Posterior cingulate gyrus (tissue), 11 donors: ENCODE measurements at regions not wholly inside any gene's neighbourhood (a gene's known extent, or its start where the extent isn't known, plus 50 kb on each side); places are given as distances from the start of the nearest gene placed in this dataset.
"Not testable (repeated sequence)": the region's sequence is repeated elsewhere in the genome, so short reads cannot be mapped to it uniquely, and the experiment has no call there.

Source experiments
- DNase-seq, 10 donors: peaks; one replicate each; pipeline versions ENCODE4 v3.0.0 to v3.0.0-alpha.2; 2020 to 2021; ENCODE audit warnings: mixed read lengths in 3 of 10
- intact Hi-C: fragments of 100-400 bp; cut with DNase I; formaldehyde crosslinking; loops from one replicate; pipeline ENCODE4 v1.15.1; 2023

- intact Hi-C loops: no loop called here
- no peak for DNase-seq
Measured at GRCh38 chr1:55519937-55520683, 304.9 kb upstream of the USP24 start.

- DNase-seq: no peak
- intact Hi-C loops: no loop called here
Measured at GRCh38 chr1:55519276-55519675, 304.1 kb upstream of the USP24 start.

DNA sequence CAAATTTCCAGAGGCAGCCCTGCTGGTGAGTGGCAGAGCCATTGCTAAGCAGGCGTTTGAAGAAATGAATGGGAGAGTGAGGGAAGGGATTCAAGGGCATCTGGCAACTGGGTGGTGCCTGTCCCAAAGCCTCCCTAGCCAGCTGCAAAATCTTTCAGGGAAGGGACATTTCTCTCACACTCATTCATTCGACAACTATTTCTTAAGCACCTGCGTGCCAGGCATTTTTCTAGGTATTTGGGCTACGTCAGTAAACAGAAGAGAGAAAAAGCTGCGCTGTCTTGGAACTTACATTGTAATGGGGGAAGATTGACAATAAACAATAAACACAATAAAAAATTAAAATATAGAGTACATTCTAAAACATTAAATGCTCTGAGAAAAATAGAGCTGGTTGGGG, 301.9 kb upstream of the USP24 start:
- intact Hi-C loops: no loop called here
- no peak for DNase-seq

- intact Hi-C loops, DNase-seq: not testable (repeated sequence)
Measured at GRCh38 chr1:55514571-55514970, 299.4 kb upstream of the USP24 start.

DNA sequence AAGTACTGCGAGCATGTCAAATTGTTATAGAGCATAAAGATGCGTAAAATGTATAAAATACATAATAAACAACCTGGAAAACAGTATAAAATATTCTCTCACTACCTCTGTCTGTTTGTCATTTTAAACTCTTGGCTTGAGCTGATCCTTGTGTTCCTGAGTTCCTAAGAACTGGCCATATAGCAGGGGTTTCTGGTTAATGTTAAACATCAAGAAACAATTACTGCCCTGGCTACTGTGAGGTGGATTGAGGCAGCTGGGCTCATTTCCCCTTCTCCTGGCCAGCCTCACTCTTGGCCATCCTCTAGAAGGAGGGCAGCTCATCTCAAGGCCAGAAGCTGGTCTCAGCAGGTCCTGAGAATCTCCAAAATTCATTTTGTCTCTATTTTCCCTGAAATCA, 297.3 kb upstream of the USP24 start:
- no peak for DNase-seq
- intact Hi-C loops: no loop called here

GRCh38 chr1:55507578-55507931, 292.4 kb upstream of the USP24 start:
- intact Hi-C loops: no loop called here
- DNase-seq: no peak

DNA sequence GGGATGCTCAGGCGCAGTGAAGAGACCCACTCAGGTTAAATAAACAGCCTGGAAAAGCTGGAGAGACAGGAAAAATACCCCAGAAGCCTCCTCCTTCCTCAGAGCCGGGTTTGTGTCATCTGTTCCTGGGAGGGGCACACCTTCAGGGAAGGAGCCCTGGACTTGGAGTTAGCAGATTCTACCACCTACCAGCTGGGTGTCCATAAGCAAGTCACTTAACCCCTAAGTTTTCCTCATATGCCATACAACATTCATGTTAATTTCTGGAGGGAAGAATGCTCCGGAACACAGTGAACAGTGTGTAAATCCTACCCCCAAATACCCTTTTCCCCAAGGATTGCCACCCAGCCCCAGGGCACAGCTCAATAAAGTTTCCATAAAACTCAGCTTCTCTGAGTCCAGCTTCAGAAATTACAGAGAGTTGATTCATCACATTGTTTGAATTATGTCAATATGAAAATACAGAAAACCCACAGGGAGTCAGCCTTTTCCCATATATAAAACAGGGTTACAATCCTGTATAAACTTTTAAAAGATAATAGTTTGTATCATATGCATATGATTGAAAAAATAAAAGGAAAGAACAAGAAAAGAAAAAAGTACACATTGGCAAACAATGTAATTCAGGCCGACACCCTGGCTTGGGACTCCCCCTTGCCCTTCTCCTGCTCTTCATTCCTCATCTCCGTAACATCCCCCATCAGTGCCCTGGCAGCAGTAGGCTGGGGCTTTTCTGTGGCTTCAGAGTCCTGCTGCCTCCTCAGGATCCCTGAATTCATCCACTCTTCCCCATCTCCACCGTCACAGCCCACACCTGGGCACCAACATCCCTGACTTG, 291.8 kb upstream of the USP24 start:
- DNase-seq: no peak

DNA sequence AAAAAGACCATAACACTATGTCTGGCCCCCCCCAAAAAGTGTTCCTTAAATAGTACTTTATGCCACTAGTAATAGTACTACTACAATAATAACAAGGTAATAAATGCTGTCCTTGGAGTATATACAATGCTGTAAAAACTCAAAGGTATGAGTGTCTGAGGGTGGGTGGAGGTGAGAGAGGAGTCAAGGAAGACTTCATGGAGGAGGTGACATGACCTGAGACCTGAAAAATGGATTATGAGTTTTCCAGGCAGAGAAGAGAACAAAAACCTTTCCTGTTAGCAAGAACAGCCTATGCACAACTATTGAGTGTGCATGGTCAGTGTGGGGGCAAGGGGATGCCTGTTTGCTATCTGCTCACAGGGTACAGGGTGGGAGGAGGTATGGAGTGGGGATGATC, 290.2 kb upstream of the USP24 start:
- intact Hi-C loops: no loop called here
- DNase-seq: no peak

More for the DNA sequence above, 291.8 kb upstream of the USP24 start:
- intact Hi-C loops: no loop called here

GRCh38 chr1:55504306-55504731, 289.2 kb upstream of the USP24 start:
- intact Hi-C loops: no loop called here
- no peak for DNase-seq

- no peak for DNase-seq
- intact Hi-C loops: no loop called here
Measured at GRCh38 chr1:55503663-55504305, 288.6 kb upstream of the USP24 start.

- no peak for DNase-seq
- intact Hi-C loops: no loop called here
Measured at GRCh38 chr1:55500601-55501000, 285.4 kb upstream of the USP24 start.

DNA sequence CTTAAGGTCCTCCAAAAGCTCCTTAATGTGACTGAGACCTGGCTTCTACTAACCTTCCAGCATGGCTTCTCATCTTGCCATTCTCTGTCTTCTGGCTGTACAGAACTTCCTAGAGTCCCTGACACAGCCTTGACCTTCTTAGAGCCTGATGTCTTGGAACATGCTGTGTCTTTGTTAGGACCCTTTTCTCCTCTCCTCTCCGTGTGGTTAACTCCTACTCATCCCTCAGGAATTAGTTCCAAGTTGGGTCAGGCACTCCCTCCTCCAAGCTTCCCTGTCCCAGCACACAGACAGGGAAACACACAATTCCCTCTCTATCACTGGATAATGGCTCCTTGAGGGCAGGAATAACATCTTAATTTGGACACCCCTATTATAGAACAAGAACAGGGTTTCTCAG, 275.4 kb upstream of the USP24 start:
- no peak for DNase-seq
- intact Hi-C loops: no loop called here

DNA sequence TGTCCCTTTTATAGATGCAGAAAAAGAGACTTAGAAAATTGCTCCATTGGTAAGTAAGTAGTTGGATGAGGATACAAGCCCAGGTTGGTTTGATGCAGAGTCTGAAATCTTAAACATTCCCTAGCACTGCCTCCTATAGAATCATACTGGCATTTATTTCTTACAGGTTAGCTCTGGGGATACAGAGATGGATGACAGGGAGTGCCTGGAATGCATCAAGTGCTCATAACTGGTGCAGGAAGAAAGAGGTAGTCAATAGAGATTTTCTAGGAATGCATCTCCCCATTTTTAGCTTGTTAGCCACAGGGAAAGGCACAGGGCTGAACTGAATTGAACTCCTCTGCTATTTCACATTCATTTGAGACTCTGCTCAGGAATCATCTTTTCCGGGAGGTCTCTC, 269.0 kb upstream of the USP24 start:
- DNase-seq: no peak
- intact Hi-C loops: no loop called here

GRCh38 chr1:55483523-55483922, 268.4 kb upstream of the USP24 start:
- no peak for DNase-seq
- intact Hi-C loops: no loop called here

DNA sequence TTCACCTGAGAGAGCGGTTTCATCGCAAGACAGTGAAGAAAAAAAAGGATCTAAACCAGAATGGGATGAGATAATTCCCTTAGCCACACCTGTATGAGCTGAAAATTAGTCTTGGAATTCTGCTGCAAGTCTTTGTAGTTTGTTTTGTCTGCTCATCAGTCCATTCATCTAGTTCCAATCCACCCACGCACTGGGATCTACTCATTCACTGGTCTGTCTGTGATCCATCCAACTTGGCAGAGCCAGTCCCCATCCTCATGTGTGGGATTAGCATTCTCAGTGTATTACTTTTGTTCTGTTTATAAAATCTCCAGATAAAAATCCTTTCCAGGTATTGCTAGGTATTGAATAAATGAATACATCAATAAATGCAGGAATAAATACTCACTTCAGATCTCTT, 266.5 kb upstream of the USP24 start:
- intact Hi-C loops: no loop called here
- no peak for DNase-seq

- intact Hi-C loops: no loop called here
- no peak for DNase-seq
Measured at GRCh38 chr1:55480029-55480795, 265.0 kb upstream of the USP24 start.

- DNase-seq: no peak
- intact Hi-C loops: loop anchor here (10.0 kb wide), 1 partner anchor 1106 kb away; no protein-coding TSS in a partner anchor
Measured at GRCh38 chr1:55478742-55479141, 263.6 kb upstream of the USP24 start.

- DNase-seq: no peak
Measured at GRCh38 chr1:55477953-55478352, 262.8 kb upstream of the USP24 start.

DNA sequence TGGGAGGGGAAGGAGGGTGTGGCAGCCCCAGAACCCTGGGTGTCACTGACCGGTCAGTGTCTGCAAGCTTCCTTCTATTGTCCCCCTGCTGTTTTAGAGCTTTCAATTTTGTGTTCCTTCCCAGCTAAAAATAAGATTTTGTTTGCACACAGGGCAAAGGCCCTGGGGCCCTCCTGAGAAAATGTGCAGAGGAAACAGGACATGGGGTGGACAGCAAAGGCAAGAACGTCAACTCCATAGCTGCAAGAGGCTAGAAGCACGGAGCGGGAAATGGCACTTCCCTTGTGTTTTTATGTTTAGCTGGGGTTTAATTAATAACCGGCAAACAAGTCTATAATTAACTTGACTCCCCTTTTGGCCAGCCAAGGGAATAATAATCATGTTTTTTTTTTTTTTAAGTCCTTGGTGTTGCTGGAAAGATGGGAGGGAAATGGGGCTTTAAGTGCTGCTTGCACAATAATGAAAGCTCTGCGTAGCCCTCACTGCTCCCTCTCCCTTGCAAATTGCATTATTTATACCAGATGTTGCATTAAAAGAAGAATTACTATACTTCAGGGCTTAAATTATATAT, 261.4 kb upstream of the USP24 start:
- intact Hi-C loops: loop anchor here (10.0 kb wide), 1 partner anchor 1108 kb away; no protein-coding TSS in a partner anchor
- DNase-seq: no peak

More at GRCh38 chr1:55477953-55478352, 262.8 kb upstream of the USP24 start:
- intact Hi-C loops: loop anchor here (10.0 kb wide), 1 partner anchor 1107 kb away; no protein-coding TSS in a partner anchor

DNA sequence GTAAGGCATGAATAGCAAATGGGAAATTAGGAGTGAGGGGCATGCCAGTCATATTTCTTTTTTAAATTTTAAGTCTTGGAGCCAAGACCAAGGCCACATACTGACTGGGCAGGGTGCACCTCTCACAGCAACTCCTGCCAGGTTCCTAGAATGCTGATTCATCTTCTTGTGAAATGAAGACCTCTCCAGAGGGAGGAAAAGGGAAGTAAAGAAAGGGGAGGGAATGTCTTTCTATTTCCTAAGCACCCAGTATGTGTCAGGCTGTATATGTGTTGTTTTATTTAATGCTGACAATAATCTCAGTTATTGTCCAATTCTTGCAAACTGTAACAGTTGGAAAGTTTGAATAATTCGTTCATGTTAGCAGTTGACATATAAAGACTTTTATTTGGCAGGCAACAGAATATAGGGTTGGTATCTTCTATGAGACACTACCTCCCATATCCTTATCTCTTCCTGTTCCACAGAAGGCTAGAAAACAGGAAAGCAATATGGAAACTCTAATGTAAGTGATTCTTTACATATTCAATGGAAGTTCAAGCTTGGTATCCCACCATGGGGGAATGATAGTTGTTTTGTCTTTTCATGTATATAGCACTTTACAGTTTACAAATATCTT, 259.1 kb upstream of the USP24 start:
- intact Hi-C loops: loop anchor here (10.0 kb wide), 1 partner anchor 1111 kb away; no protein-coding TSS in a partner anchor
- no peak for DNase-seq
